Posterior cingulate gyrus (tissue), 11 donors: ENCODE measurements at regions not wholly inside any gene's neighbourhood (a gene's known extent, or its start where the extent isn't known, plus 50 kb on each side); places are given as distances from the start of the nearest gene placed in this dataset.
A peak's percentile ranks its signal among the peaks of the same experiment; 100 is the strongest.

Experiments
- DNase-seq, 10 donors: peaks; one replicate each; pipeline versions ENCODE4 v3.0.0 to v3.0.0-alpha.2; 2020 to 2021; ENCODE audit warnings: mixed read lengths in 3 of 10
- intact Hi-C: fragments of 100-400 bp; cut with DNase I; formaldehyde crosslinking; loops from one replicate; pipeline ENCODE4 v1.15.1; 2023

- DNase-seq, result no peak
- intact Hi-C loops, result no loop called here
These were observed 431.8 kb upstream of the CNTN4 start for GRCh38 chr3:1666865-1667264.

GRCh38 chr3:1677576-1678156 is 421.0 kb upstream of the CNTN4 start:
- DNase-seq, result peak in 2 of 10 donors; percentile 31 to 54
- intact Hi-C loops, result no loop called here

- DNase-seq, result no peak
- intact Hi-C loops, result no loop called here
These were observed 406.2 kb upstream of the CNTN4 start for GRCh38 chr3:1692428-1692827.

GRCh38 chr3:1693145-1693544 is 405.5 kb upstream of the CNTN4 start:
- intact Hi-C loops, result no loop called here
- DNase-seq, result no peak

DNA sequence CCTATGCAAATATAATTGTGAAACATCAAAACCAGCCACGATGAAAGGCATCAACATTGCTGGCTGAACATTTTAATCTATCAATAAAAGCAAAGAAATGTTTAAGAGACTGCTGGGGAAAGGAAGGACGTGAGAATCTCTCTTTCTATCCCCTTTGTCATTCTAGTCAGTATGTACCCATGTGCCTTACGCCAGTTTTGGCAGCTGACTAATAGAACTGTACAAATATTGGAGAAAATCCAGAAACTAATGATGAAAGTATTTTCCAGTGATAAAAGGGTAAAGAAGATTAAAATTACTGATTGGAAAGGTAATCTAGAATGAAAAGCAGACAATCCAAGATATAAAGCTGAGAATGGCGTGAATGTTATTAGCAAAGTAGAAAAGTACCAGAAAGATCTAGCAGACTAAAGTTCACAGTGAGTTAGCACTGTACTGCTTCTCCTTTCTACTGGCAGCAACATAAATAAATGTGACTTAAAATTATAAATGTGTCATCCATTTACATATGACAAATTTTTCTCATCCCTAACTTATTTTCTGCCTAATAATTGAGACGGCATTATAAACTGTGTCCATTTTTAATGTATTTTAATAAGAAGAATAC is 401.9 kb upstream of the CNTN4 start:
- no peak for DNase-seq
- intact Hi-C loops, result no loop called here

DNA sequence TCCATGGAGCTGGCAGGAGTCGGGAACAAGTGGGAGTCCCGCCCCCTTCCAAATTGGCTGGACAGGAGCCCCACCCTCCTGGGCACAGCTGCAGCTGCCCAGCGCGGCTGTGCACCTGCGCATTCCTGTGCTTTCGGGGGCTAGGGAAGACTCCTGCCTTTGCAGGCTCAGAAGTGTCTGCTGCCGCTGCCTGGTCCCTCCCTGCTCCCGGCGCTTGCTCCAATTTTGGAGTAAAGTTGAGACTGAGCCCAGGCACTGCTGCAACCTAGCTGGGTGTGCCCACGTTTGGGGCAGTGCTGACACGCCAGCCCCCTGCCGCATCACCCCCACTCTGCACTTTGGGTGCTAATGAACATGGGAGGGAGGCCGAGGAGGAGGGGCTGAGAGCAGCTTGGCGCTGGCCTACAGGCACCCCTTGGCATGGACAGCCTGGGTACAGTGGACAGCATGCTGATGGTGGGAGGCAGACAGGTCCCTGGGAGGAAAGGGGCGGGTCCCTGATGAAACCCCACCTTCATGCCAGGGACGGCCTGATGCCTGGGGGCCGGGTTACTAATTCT is 399.2 kb upstream of the CNTN4 start:
- DNase-seq, result no peak
- intact Hi-C loops, result no loop called here

- intact Hi-C loops, result no loop called here
- peak in 2 of 10 donors; percentile 63 to 67 for DNase-seq
These were observed 398.0 kb upstream of the CNTN4 start for GRCh38 chr3:1700650-1701049.

DNA sequence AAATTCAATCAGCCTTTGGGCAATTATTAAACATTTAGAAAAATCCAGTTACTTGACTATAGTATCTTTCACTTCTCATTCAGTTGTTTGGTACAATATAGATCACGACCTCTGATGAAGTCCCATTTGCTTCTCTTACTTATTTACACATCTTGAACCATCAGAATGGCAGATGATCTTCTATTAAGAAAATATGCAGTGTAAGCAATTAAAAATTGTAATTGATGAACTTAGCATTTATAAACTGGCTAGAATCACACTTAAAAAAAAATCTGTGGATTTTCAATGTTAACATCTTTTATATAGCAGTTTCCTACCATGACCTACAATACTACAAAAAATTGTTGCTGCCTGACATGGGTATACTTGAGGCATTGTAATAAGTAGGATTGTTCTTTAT is 395.5 kb upstream of the CNTN4 start:
- no peak for DNase-seq
- intact Hi-C loops, result no loop called here

DNA sequence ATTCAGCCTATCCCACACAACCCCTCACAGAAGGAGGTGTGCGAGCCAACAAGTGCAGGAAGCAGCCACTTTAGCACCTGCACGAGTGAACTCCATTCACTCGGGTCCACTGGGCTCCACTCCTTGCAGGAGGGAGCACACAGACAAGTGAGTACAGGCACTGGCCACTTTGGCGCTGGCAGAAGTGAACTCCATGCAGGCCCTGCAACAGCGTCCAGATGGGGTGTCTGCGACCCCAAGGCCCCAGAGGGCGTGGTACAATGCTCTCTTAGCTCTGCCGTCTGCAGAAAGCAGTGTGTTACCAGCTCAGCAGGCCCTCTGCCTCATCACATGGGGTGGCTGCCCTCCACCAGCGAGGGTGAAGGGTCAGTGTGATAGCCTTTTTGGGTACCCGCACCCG is 388.0 kb upstream of the CNTN4 start:
- intact Hi-C loops, result no loop called here
- DNase-seq, result no peak

- intact Hi-C loops, result no loop called here
- DNase-seq, result no peak
These were observed 381.1 kb upstream of the CNTN4 start for GRCh38 chr3:1717524-1717923.

DNA sequence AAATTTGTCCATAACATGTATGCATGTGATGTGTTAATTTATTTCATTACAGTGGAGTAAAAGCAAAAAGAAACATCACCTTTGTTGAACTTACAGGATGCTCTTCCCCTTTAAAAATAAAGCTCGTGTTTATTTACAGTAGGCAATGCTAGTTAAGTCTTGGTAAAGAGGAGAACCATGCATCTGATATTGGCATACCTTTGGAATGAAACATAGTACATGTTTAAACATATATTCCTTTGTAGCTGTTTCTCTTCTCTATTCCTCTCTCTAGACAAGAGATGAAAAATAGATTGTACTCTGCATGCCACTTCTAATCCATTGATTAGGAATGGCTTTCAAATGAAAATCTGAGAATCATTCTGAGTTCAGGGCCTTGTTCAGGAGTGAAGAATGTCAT is 374.9 kb upstream of the CNTN4 start:
- intact Hi-C loops, result no loop called here
- DNase-seq, result no peak

GRCh38 chr3:1726741-1727140 is 371.9 kb upstream of the CNTN4 start:
- intact Hi-C loops, result no loop called here
- no peak for DNase-seq

DNA sequence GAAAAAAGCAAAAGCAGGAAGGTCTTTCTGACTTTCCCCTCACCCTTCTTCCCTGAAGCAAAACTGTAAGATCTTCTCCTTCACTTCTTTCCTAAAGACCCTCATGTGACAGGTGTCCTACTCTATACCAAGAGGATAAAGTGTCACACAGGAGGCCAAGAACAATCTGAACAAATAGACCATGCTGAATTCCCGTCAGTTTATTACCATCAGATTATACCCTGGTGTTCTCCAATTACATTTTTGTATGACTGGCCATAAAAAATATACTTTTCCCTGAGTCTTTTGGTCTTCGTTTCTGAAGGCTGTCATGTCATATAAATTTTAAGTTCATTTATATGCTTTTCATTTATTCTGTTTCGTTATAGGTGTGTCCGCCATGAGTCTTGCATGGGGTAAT is 371.4 kb upstream of the CNTN4 start:
- intact Hi-C loops, result no loop called here
- DNase-seq, result no peak

DNA sequence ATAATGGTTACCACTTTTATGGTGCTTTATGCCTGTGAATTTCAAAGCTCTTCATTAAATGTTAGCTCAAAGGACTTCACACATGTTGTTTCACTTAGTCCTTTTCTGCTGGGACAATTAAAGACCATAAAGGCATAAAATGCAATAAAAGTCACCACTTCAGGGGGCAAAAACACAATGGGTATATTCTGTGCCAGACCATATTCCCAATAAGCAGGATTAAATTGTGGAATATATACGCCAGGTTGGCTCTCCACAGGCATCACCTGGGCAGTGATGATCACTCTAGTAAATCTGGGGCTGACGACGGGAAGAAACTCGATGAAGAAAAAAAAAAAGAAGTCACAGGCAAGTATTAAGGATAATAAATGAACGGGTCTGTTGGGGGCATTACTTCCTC is 370.2 kb upstream of the CNTN4 start:
- no peak for DNase-seq
- intact Hi-C loops, result no loop called here

GRCh38 chr3:1734494-1735122 is 364.1 kb upstream of the CNTN4 start:
- intact Hi-C loops, result no loop called here
- DNase-seq, result no peak

DNA sequence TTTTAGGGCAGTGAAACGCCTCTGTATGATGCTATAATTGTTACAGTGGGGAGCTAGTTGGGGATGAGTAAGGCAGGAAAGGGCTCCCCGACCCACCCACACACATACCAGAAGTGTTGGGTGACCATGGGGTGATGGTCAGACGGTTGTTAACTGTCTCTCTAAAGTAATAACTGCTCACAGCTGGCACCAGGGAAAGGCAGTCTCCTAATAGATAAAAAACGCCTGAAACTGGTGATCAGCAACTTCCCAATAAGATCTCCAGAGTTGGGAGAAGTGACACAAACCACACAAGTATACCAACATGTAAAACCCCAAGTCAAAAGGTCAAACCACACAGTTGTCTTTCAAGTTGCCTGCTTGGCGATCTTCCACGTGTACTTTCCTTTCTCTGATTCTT is 346.5 kb upstream of the CNTN4 start:
- no peak for DNase-seq
- intact Hi-C loops, result no loop called here

DNA sequence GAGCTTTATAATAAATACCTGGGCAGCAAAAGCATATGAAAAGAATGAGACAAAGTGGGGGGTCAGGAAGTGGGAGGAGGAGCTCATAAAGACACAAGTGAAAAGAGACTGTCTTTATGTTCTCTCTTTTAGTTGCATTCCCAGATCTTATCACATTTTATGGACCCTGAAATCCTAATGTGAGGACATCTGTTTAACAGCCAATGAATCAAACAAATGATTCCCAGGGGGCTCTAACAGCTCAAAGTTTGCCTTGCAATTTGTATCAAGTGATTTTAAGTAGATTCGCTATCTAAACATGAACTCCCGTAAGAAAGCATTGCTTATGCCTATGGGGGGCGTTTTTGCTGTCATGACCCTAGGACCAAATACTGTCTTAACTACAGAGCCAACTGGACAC is 332.3 kb upstream of the CNTN4 start:
- intact Hi-C loops, result no loop called here
- DNase-seq, result no peak

GRCh38 chr3:1773679-1774078 is 325.0 kb upstream of the CNTN4 start:
- intact Hi-C loops, result no loop called here
- no peak for DNase-seq

GRCh38 chr3:1774597-1774996 is 324.1 kb upstream of the CNTN4 start:
- intact Hi-C loops, result no loop called here
- DNase-seq, result no peak

DNA sequence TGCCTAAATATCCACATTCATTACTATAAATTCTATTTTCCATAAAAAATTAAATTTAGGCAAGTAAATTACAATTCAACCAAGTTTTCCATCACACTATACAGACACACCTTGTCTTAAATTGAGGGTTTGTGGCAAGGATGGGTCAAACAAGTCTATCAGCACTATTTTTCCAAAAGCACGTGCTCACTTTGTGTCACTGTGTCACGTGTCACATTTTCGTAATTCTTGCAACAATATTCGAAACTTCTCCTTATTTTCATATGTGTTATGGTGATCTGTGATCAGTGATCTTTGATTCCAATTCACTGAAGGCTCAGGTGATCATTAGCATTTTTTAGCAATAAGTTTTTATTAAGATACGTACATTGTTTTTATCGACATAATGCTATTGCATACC is 323.3 kb upstream of the CNTN4 start:
- intact Hi-C loops, result no loop called here
- no peak for DNase-seq

GRCh38 chr3:1783995-1784394 is 314.7 kb upstream of the CNTN4 start:
- intact Hi-C loops, result no loop called here
- no peak for DNase-seq

DNA sequence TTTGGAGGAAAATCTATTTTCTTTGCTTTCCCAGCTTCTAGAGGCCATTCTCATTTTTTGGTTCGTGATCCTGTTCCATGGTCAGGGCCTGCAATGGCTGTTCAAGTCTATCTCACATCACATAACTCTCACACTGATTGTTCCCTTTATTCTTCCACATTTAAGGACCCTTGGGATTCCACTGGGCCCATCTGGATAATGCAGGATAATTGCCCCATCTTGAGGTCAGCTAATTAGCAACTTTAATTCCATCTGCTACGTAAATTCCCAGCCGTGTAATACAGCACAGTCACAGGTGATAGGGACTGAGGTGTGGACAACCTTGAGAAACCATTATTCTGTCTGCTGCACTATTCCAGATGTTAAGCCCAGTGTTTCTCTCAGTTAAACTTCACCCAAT is 311.6 kb upstream of the CNTN4 start:
- DNase-seq, result no peak
- intact Hi-C loops, result no loop called here
